ENCODE measurements at regions not wholly inside any gene's neighbourhood (a gene's known extent, or its start where the extent isn't known, plus 50 kb on each side); places are given as distances from the start of the nearest gene placed in this dataset.
"Not testable (repeated sequence)": the region's sequence is repeated elsewhere in the genome, so short reads cannot be mapped to it uniquely, and the experiment has no call there.

GRCh38 chr20:52098186-52098585, 93.4 kb downstream of the ZFP64 start:
- no peak for DNase-seq

- DNase-seq = no peak
Observed at GRCh38 chr20:52096117-52096516, 95.5 kb downstream of the ZFP64 start.

- no peak for DNase-seq
Observed at GRCh38 chr20:52094693-52095092, 96.9 kb downstream of the ZFP64 start.

- no peak for DNase-seq
Observed at GRCh38 chr20:52093575-52093974, 98.0 kb downstream of the ZFP64 start.

- no peak for DNase-seq
Observed at GRCh38 chr20:52090035-52090434, 101.5 kb downstream of the ZFP64 start.

- no peak for DNase-seq
Observed at GRCh38 chr20:52087471-52087870, 104.1 kb downstream of the ZFP64 start.

GRCh38 chr20:52086878-52087277, 104.7 kb downstream of the ZFP64 start:
- no peak for DNase-seq

GRCh38 chr20:52084727-52085126, 106.9 kb downstream of the ZFP64 start:
- DNase-seq = no peak

GRCh38 chr20:52083627-52084232, 107.8 kb downstream of the ZFP64 start:
- peak; percentile 69 for DNase-seq

- no peak for DNase-seq
Observed at GRCh38 chr20:52082612-52083011, 109.0 kb downstream of the ZFP64 start.

GRCh38 chr20:52081791-52082190, 109.8 kb downstream of the ZFP64 start:
- DNase-seq = no peak

GRCh38 chr20:52081066-52081465, 110.5 kb downstream of the ZFP64 start:
- DNase-seq = no peak

- no peak for DNase-seq
Observed at GRCh38 chr20:52078289-52078688, 113.3 kb downstream of the ZFP64 start.

- DNase-seq = no peak
Observed at GRCh38 chr20:52076164-52076563, 115.4 kb downstream of the ZFP64 start.

GRCh38 chr20:52075400-52075799, 116.2 kb downstream of the ZFP64 start:
- DNase-seq = no peak

- DNase-seq = no peak
Observed at GRCh38 chr20:52071136-52071535, 120.4 kb downstream of the ZFP64 start.

- no peak for DNase-seq
Observed at GRCh38 chr20:52064931-52065330, 126.6 kb downstream of the ZFP64 start.

GRCh38 chr20:52062452-52063209, 128.9 kb downstream of the ZFP64 start:
- no peak for DNase-seq

- no peak for DNase-seq
Observed at GRCh38 chr20:52060794-52061714, 130.5 kb downstream of the ZFP64 start.

- not testable (repeated sequence) for DNase-seq
Observed at GRCh38 chr20:52057133-52057532, 134.4 kb downstream of the ZFP64 start.

GRCh38 chr20:52056203-52057062, 135.1 kb downstream of the ZFP64 start:
- DNase-seq = no peak

GRCh38 chr20:52054123-52054522, 137.5 kb downstream of the ZFP64 start:
- no peak for DNase-seq

Measured in DMS53 (cell line).